ENCODE measurements at regions not wholly inside any gene's neighbourhood (a gene's known extent, or its start where the extent isn't known, plus 50 kb on each side); places are given as distances from the start of the nearest gene placed in this dataset.

DNA sequence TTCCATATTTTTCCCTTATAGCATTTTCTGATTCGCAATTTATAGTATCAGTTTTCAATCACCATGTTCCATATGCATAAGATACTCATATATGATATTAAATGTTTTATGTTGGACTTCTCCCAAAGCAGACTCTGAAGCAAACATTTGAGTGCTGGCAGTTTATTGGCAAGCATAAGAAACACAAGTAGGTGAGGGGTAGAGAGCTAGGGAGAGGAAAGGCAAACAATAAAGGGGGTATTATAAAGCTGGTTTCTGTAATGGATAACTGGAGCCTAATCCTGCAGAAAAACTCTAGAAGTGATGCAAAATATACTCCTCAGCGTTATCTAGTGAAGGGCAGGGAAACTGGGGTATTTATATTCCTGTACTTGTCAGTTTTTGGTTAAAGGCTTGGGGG is 491.5 kb upstream of the TGFBR2 start:
- no peak for DNase-seq (ENCODE audit: low spot score)

DNA sequence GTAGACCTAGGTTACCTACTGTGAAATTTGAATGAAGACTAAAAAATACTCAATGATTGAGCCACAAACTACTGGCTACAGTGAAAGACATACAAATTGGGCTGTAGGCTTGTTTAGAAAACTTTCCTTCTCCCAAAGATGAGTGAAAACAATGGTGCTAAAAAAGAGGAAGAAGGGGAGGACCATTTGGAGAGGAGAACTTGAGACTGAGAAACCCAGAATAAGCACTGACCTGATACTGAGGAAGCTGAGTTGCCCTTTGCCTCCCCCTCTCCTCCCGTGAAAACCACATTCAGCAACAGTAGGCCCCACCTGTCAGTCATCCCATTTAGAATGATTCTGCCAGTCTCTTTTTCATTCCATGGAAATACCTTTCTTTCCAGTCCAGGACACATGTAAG is 484.0 kb upstream of the TGFBR2 start:
- DNase-seq (ENCODE audit: low spot score): no peak

DNA sequence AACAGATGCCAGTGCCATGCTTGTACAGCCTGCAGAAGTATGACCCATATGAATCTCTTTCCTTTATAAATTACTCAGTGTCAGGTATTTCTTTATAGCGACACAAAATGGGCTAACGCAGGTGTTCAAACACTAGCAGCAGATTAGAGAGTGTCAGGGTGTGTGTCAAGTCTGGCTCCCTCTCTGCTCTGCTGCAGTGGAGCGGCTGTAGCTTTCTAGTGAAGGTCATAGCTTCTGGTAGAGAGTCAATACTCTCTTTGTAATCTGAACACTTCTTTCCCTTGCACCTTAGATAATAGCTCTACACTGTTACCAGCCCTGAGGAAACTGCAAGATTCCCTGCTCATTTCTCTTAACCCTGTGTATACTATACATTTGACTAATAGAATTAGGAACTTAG is 483.2 kb upstream of the TGFBR2 start:
- no peak for DNase-seq (ENCODE audit: low spot score)

DNA sequence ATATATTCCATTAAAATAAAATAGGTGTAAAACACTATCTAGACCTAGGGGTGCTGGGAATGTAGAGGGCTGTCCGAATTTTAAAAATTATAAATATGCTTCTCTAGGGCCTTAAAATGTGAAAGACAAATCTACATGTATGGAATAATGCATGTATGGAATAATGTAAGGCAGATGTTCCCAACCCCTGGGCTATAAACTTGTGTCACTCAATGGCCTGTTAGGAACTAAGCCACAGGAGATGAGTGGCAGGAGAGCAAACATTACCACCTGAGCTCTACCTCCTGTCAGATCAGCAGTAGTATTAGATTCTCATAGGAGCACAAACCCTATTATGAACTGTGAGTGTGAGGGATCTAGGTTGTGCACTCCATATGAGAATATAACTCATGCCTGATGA is 482.6 kb upstream of the TGFBR2 start:
- no peak for DNase-seq (ENCODE audit: low spot score)

DNA sequence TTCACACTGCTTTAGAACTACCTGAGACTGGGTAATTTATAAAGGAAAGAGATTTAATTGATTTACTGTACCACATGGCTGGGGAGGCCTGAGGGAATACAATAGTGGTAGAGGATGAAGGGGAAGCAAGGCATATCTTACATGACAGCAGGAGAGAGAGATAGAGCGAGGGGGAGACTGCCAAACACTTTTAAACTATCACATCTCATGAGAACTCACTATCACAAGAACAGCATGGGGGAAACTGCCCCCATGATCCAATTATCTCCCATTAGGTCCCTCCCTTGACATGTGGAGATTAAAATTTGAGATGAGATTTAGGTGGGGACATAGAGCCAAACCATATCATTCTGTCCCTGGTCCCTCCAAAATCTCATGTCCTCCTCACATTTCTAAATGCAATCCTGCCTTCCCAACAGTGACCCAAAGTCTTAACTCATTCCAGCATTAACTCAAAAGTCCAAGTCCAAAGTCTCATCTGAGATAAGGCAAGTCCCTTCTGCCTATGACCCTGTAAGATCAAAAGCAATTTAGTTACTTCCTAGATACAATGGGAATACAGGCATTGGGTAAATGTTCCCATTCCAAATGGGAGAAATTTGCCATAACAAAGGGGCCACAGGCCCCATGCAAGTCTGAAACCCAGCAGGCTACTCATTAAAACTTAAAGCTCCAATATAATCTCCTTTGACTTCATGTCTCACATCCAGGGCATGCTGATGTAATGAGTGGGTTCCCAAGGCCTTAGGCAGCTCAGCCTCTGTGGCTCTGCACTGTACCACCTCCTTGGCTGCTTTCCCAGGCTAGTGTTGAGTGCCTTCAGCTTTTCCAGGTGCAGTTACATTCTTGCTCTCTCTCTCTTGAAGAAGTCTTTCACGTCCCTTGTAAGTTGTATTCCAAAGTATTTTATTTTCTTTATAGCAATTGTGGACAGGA is 481.7 kb upstream of the TGFBR2 start:
- no peak for DNase-seq (ENCODE audit: low spot score)

DNA sequence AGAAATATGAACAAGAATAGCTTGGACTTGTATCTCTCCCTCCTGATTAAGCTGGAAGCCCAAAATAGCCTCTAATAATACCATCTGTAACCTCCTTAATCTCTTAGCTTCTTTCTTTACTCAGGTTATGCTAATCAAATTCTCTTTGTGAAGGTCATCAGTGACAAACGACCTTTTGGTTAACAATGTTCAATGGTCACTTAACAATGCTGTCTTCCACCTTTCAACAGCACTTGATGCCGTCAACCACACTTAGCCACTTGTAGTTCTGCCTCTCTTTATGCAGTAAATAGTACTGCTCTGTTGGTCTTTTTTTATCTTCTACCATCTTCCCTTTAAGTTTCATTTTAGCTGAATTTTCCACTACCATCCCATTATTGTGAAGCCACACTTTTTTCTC is 476.6 kb upstream of the TGFBR2 start:
- DNase-seq (ENCODE audit: low spot score): no peak

DNA sequence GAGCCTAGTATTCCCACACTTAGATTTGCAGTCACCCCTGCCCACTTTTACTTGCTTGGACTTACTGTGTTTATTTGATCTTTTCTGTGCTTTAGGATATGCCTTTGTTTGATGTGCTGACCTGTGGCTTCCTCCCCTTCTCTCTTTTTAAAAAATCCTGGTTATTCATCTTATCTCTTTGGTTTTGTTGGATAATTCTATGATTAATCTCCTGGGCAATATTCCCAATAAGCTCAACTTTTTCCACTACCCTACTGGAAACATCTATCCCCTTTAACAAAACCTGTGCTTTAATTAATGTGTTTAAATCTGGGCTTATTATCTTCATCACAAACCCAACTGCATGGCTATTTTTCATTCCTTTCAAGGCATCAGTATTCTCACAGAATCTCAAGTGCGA is 476.0 kb upstream of the TGFBR2 start:
- DNase-seq (ENCODE audit: low spot score): no peak

DNA sequence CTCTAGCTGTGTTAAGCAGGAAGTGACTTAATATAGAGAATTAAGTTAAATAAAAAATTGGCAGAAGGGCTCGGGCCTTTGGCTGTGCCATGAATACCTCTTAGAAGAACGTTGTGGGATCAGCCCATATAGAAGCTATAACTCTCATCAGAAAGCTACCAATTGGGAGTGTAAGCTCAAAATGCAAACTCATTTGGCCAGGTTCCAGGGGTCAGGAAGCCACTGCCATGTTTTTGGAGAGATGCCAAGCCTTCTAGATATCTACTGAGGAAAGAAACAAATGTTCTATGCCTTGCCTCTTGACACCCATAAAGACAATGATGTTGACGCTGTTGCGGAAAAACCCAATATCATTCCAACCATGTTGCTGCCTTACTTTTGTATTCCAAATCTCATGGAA is 475.2 kb upstream of the TGFBR2 start:
- no peak for DNase-seq (ENCODE audit: low spot score)

DNA sequence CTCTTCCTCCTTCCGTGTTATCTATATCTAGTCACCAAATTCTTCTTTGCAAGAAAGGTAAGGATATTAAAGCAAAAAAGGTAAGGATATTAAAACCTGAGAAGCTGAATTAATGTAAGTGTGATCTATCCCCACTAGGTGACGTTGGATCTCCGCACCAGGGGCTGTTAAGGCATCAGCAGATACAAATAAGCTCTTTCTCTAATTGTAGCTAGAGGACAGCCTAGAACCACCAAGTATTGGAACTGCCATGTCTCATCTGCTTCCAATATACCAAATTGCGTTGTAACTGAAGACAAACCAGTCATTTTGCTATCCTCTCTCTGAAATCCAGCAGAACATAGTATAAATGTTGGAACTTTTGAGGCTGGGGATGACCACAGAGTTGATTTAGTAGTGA is 471.2 kb upstream of the TGFBR2 start:
- no peak for DNase-seq (ENCODE audit: low spot score)

DNA sequence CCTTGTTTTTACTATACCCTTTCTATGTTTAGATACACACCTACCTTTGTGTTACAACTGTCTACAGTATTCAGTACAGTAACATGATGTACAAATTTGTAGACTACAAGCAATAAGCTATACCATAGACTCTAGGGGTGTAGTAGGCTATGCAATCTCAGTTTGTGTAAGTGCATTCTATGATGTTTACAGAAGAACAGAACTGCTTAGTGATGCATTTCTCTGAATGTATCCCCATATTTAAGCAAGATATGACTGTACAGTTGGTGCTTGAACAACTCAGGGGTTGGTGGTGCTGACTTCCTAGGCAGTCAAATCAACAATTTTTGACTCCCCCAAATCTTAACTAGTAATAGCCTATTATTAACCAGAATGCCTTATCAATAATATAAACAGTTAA is 467.1 kb upstream of the TGFBR2 start:
- DNase-seq (ENCODE audit: low spot score): no peak

DNA sequence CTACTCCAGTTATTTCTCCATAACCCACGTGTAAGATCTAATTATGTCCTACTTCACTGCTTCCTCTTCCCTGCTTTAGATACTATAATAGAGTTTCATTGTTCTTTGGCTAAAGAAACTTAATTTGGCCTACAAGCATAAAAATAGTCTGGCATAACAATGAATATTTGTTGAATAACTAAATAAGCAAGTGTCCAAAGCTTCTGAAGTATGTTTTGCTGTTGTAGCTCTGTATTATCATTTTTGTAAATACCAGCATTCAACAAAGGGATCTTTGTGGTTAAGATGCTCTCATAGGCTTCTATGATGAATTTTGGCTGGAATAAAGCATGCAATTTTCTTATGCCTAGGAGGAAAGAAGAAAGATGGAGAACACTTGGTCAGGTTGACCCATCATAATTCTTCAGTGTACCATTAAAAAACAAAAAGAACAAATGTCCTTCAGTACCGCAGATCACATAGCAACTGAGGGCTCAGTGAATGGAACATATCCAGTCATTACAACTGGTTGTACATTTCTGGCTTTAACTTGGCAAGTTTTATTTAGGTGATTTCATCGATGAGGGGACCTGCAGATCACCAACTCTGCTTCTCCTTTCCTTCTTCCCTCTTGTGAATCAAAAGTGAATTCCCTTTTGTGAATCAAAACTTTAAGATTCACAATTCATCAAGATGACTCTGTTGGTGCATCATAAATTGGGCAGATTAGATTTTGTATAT is 465.9 kb upstream of the TGFBR2 start:
- DNase-seq (ENCODE audit: low spot score): no peak

DNA sequence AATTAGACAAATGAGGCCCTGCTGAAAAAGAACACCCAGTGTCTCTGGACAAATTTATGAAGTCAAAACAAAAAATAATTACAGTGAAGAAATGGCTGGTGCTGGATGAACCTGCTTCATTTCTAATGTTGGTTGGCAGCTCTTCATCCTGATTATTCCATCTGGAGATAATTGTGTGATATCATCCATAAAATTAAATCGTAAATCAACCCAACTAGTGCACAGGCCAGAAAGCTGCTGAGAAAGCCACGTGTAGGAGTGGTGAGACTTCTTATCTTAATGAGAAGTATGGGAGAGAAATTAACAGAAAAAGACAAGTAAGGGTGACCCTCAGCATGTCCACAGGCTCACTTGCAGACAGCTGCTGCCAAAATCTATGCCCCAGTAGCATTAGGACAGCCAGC is 465.2 kb upstream of the TGFBR2 start:
- no peak for DNase-seq (ENCODE audit: low spot score)

DNA sequence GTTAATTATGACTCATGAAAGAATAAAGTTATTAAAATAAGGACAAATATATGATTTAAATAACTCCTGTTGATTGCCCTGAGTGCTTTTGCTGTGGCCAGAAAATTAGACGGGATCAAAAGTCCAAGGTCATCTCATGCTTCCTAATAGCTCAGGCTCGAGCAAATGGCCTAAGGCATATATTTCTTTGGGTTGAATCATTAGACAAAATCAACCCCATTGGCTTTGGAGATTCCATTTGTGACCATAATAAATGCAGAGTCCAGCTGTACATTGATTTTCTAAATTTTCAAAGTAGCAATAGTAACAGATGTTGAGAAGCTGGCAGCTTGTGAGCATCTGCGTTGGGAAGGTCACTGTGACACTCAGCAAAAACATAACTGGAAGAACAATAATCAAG is 464.5 kb upstream of the TGFBR2 start:
- no peak for DNase-seq (ENCODE audit: low spot score)

DNA sequence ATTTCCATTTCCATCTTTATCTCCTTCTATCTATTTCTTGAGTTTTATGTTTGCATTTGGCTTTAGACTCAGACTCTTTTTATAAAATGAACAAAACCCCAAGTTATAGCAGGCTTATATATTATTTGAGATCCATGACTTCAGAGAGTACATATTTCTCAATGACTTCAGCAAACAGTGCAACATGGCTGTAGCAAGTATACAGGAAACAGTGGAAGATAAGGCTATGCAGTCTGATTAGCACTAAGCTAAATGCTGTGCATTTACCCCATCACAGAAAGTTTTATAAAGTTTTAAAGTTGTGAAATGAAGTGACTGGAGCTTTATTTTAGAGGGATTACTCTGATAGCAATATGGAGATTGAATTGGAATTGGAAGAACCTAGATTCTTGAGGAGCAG is 463.5 kb upstream of the TGFBR2 start:
- no peak for DNase-seq (ENCODE audit: low spot score)

DNA sequence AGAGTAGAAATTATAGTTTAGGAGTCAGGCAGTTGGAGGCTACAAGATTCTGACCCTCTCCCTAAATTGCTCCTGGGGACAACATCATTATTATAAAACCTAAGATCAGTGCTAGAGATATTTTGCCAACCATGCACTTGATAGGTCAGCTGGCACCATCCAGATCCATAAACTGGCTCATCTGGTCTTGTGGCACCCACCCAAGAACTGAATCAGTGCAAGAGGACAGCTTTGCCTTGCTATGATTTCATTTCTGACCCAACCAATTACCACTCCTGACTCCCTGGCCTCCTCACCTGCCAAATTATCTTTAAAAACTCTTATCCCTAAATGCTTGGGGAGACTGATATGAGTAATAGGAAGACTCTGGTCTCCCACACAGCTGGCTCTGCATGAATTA is 461.1 kb upstream of the TGFBR2 start:
- DNase-seq (ENCODE audit: low spot score): no peak

DNA sequence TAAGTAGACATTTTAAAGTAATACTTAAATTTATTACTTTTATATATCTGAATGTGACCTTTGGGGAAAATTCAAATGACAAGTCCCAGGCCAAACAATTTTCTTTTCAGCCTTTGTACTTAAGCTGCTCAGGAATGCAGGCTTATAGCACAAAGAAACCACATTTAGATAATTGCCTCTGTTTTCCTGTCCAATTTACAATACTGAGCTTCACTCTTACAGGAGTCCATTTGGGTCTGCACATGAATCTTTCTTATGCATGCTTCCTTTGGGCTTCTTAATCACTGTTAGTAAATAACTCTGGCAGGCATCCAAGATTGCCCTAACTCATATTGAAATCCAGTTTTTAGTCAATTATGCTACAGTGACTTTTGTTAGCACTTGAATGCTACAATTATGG is 459.4 kb upstream of the TGFBR2 start:
- DNase-seq (ENCODE audit: low spot score): no peak

DNA sequence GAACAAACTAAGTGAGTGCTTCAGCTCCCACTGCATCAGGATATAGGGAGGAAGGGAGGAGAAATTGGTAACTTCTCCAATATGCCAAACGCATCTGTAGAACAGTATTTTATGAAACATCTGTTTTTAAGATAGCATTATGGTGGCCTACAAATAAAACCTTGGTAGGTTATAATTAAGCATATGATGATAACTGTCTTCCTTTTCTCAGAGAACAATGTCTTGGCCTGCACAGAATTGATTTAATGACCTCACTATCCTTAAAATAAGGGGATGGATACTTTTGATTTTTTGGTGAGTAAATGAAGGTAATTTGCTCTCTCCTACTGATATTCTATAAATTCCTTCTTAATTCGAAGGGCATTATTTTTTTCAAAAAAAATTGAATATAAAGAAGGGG is 451.5 kb upstream of the TGFBR2 start:
- no peak for DNase-seq (ENCODE audit: low spot score)

DNA sequence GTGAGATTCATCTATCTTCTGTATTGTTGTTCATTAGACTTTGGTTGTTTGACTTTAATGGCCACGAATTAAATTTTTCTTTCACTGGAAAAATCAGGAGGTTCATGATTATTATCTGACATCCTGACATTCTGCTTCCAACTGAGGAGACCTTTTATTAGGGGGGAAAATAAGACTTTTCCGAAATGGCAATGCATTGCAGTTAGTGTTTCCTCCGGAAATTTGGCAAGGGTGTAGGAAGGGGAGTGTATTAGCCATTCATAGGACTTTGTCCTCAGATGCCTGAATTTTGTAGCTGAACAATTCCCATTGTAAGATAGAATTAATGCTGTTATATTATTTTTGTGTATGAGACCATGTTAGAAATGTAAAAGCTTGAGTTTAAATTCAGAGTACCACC is 450.6 kb upstream of the TGFBR2 start:
- DNase-seq (ENCODE audit: low spot score): no peak

DNA sequence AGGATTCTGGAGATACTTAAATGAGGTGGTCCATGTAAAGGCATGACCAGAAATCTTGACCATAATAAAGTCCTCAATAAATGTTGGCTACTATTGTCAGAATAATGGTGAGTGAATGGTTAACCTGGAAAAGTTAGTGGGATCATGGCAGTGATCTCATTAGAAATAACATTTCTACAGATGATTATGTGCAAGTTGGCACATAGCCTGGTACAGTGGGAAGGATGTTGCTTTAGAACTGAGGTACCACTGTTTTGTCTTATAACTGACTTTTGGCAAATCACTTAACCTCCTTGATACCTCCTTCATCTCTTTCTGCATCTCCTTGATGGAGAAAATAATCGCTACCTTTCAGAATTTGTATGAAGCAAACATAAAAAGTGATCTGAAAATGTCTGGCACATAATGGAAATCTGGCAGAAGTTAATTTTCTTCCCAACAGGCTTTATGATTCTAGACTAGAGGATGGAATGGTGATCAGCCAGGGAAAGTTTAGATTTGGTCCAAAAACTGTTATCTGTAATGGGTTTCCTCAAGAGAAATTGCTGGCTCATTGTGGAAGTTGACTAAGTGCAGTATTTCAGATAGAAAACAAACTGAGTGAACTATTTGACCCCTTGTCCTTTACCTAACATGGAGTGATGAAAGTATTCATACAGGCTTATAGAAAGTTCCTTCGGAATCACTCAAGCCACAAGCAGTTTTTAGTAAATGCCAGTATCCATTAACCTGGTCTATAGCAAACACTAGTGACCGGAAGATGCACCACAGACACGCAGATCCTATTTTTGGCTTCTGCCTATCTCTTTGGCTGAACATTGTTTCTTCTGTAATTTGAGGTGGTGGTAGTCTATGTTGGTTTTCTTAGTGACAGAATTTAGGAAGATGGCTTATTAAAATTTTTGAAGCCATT is 449.6 kb upstream of the TGFBR2 start:
- DNase-seq (ENCODE audit: low spot score): no peak

DNA sequence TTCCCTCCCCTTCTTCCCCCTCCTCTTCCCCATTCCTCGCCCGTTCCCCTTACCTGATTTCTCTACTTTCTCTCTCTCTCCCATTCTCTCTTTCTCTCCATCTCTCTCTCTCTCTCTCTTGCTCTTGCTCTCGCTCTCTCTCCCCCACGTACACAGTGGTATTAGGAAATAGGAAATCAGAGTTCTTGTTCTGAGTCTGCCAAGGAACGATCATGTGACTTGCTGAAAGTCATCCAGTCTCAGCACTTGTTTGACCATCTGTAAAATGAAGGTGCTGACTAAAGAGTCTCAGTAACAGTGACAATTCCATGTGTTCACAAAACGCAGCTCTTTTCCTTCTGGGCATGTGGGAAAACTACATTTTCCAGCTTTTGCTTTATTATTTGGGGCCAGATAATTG is 445.0 kb upstream of the TGFBR2 start:
- DNase-seq (ENCODE audit: low spot score): no peak

DNA sequence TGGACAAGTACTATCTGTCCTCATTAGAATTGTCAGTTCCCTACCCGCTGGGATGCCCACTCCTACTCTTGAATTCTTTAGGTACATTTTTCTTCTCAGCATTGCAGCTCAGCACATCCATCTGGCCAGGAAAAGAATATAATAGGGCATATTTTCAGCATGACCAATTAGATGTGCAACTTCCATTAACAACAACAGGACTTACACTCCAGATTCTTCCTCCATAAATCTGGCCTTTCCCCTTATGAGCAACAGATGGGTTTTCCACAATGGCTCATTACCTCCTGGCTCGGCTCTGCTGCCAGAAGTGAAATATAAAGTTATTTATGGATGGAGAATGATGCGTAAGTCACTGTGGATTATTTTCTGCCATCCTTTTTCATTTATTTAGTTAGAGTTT is 443.8 kb upstream of the TGFBR2 start:
- DNase-seq (ENCODE audit: low spot score): no peak

DNA sequence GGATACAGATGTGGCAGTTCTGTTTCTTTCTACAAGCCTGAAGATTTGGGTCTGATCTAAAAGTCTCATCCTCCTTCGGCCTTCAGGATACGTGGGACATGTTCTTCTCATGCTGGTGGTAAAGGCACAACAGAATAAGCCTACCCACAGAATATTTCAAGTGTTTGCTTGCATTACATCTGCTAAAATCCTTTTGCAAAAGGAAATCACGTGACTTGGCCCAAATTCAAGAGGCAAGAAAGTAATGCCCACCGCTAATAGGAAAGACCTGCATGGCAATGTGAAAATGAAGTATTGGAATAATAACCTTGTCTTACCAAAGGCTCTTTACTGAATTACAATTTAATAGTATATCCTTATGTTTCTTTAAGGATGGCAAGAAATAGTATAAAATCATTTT is 439.9 kb upstream of the TGFBR2 start:
- no peak for DNase-seq (ENCODE audit: low spot score)

All from D341Med (cell line).